Lung (tissue), 11 donors: ENCODE measurements at regions not wholly inside any gene's neighbourhood (a gene's known extent, or its start where the extent isn't known, plus 50 kb on each side); places are given as distances from the start of the nearest gene placed in this dataset.

ENCODE experiments used
- ATAC-seq: fragments of 200-7000 bp; cut with Tn5 transposase; one replicate; pipeline ENCODE4 v1.9.1; 2020; ENCODE audit warnings: moderate number of reproducible peaks; ENCODE audit not compliant: insufficient read depth, low FRiP score
- DNase-seq, 3 donors: peaks; one replicate each; pipeline ENCODE4 v3.0.0-alpha.2; 2013 to 2017
- H3K27ac ChIP-seq, 2 donors: one replicate each; pipeline ENCODE4 v1.5.1; 2013; ENCODE audit warnings: mild to moderate bottlenecking in 2 of 2, moderate library complexity in 2 of 2, control low read depth in 1 of 2, inconsistent platforms in 1 of 2, low read depth in 1 of 2, low read length in 1 of 2
- H3K27me3 ChIP-seq, 3 donors: one replicate each; pipeline ENCODE4 v1.5.1; 2013; ENCODE audit warnings: low read length in 2 of 3; ENCODE audit not compliant: control insufficient read depth in 3 of 3, insufficient read depth in 3 of 3
- H3K36me3 ChIP-seq, 4 donors: one replicate each; pipeline ENCODE4 v1.5.1; 2013; ENCODE audit warnings: low read length in 4 of 4, mild to moderate bottlenecking in 1 of 4, moderate library complexity in 1 of 4; ENCODE audit not compliant: control insufficient read depth in 4 of 4, insufficient read depth in 4 of 4
- H3K4me1 ChIP-seq, 5 donors: one replicate each; pipeline ENCODE4 v1.5.1; 2013; ENCODE audit warnings: low read length in 5 of 5, mild to moderate bottlenecking in 2 of 5, moderate library complexity in 1 of 5; ENCODE audit not compliant: control insufficient read depth in 5 of 5, insufficient read depth in 5 of 5
- H3K4me3 ChIP-seq: one replicate; pipeline ENCODE4 v1.5.1; 2013; ENCODE audit warnings: mild to moderate bottlenecking, control low read depth, moderate library complexity
- H3K9ac ChIP-seq, 2 donors: one replicate each; pipeline ENCODE4 v1.5.1; 2013; ENCODE audit warnings: low read length in 2 of 2, control low read depth in 1 of 2; ENCODE audit not compliant: insufficient read depth in 1 of 2
- H3K9me3 ChIP-seq, 4 donors: one replicate each; pipeline ENCODE4 v1.5.1; 2013; ENCODE audit warnings: low read length in 3 of 4, mild to moderate bottlenecking in 1 of 4, moderate library complexity in 1 of 4; ENCODE audit not compliant: control insufficient read depth in 4 of 4, insufficient read depth in 3 of 4
- CTCF ChIP-seq: IDR thresholded peaks from 2 replicates; pipeline ENCODE4 v1.5.1; 2012; ENCODE audit warnings: mild to moderate bottlenecking; ENCODE audit errors: control extremely low read depth, extremely low read depth
- WGBS, 2 donors: extraction: QIAGEN DNeasy Blood & Tissue Kit; methylation state at CpG; one replicate each; pipeline ENCODE4 v1.1.7; 2013; 5-methylcytosine and 5-hydroxymethylcytosine counted together
- donor health status: control.
- donor health status: control.
- donor health status: Bipolar disorder and iron deficiency.
- donor health status: healthy.
- donor health status: DM: yes; HTN: yes; CAD: no.

- Histone ChIP-seq H3K4me3 (no peak overlapping the region), H3K4me1 (no peaks in the 10 kb centered on the region), H3K9me3 (peaks cover 0 to 3% (median under 1%) of the 10 kb centered on the region in 4 donors), H3K27ac (no peak overlapping the region), H3K9ac (no peak overlapping the region), H3K36me3 (no peaks in the 10 kb centered on the region), H3K27me3 (no peaks in the 10 kb centered on the region)
- ATAC-seq, result no peak
- no peak for DNase-seq
- WGBS, 2 donors, result 76 to 77% methylated on average over 5 of the region's 5 CpGs
- TF ChIP-seq CTCF, result no peak
These were observed 454.3 kb upstream of the LMO3 start for GRCh38 chr12:17060260-17060659.

- Histone ChIP-seq H3K36me3 (no peaks in the 10 kb centered on the region), H3K9me3 (peaks cover 0 to 3% (median 1%) of the 10 kb centered on the region in 4 donors), H3K9ac (no peak overlapping the region), H3K27me3 (no peaks in the 10 kb centered on the region), H3K4me3 (no peak overlapping the region), H3K4me1 (no peaks in the 10 kb centered on the region), H3K27ac (no peak overlapping the region)
- ATAC-seq (no peak), DNase-seq (no peak)
- WGBS, 2 donors, result 69 to 84% methylated on average over 2 of the region's 2 CpGs
- no peak for TF ChIP-seq CTCF
These were observed 450.6 kb upstream of the LMO3 start for GRCh38 chr12:17056546-17056945.

GRCh38 chr12:17038923-17039322 is 433.0 kb upstream of the LMO3 start:
- no peak for DNase-seq
- ATAC-seq, result no peak

More at GRCh38 chr12:17038923-17039322, 433.0 kb upstream of the LMO3 start:
- Histone ChIP-seq H3K27me3 (no peaks in the 10 kb centered on the region), H3K36me3 (no peaks in the 10 kb centered on the region), H3K9me3 (no peaks in the 10 kb centered on the region), H3K4me1 (no peaks in the 10 kb centered on the region), H3K9ac (no peak overlapping the region), H3K4me3 (no peak overlapping the region), H3K27ac (no peak overlapping the region)
- TF ChIP-seq CTCF, result no peak
